Liver (tissue), 3 donors: ENCODE measurements at regions not wholly inside any gene's neighbourhood (a gene's known extent, or its start where the extent isn't known, plus 50 kb on each side); places are given as distances from the start of the nearest gene placed in this dataset.

ENCODE experiments used
- CTCF ChIP-seq: fragments of 150-350 bp; IDR thresholded peaks from 2 replicates; pipeline ENCODE4 v1.5.1; 2017; ENCODE audit warnings: improper control_type of control experiment, low read depth, low read length; ENCODE audit not compliant: missing input control
- EGR1 ChIP-seq, 2 donors: IDR thresholded peaks; 2 replicates each; pipeline ENCODE4 v1.6.1; 2016 to 2018; ENCODE audit warnings: antibody characterized with exemption in 2 of 2, low read depth in 2 of 2
- FOXA1 ChIP-seq: IDR thresholded peaks from 2 replicates; pipeline ENCODE4 v1.6.1; 2016; ENCODE audit warnings: antibody characterized with exemption
- GABPA ChIP-seq, 2 donors: IDR thresholded peaks in 1 of 2; conservative IDR thresholded peaks in 1 of 2; 2 replicates each; pipeline ENCODE4 v1.6.1; 2016; ENCODE audit warnings: antibody characterized with exemption in 2 of 2, mild to moderate bottlenecking in 1 of 2, moderate library complexity in 1 of 2
- JUND ChIP-seq, 2 donors: IDR thresholded peaks; 2 replicates each; pipeline ENCODE4 v1.6.1; 2016; ENCODE audit warnings: antibody characterized with exemption in 2 of 2
- MAX ChIP-seq: IDR thresholded peaks from 2 replicates; pipeline ENCODE4 v1.6.1; 2016; ENCODE audit warnings: antibody characterized with exemption
- RAD21 ChIP-seq, 2 donors: IDR thresholded peaks; 2 replicates each; pipeline ENCODE4 v1.6.1; 2016; ENCODE audit warnings: antibody characterized with exemption in 2 of 2, mild to moderate bottlenecking in 2 of 2
- REST ChIP-seq: IDR thresholded peaks from 2 replicates; pipeline ENCODE4 v1.6.1; 2016; ENCODE audit warnings: antibody characterized with exemption, mild to moderate bottlenecking
- RXRA ChIP-seq, 2 donors: IDR thresholded peaks; 2 replicates each; pipeline ENCODE4 v1.6.1; 2017 to 2018; ENCODE audit warnings: antibody characterized with exemption in 2 of 2, mild to moderate bottlenecking in 1 of 2
- TAF1 ChIP-seq: conservative IDR thresholded peaks from 2 replicates; pipeline ENCODE4 v1.6.1; 2016; ENCODE audit warnings: antibody characterized with exemption, mild to moderate bottlenecking
- YY1 ChIP-seq: IDR thresholded peaks from 2 replicates; pipeline ENCODE4 v1.6.1; 2016; ENCODE audit warnings: antibody characterized with exemption, mild to moderate bottlenecking
- ZBTB33 ChIP-seq: IDR thresholded peaks from 2 replicates; pipeline ENCODE4 v1.6.1; 2016; ENCODE audit warnings: antibody characterized with exemption
- donor health status: healthy.
- donor health status: healthy.

- TF ChIP-seq JUND (IDR thresholded peaks at IDR 0.05) = no peak
- no peak for TF ChIP-seq EGR1 (IDR thresholded peaks at IDR 0.05; ENCODE audit: low read depth in 2 of 2)
- no peak for TF ChIP-seq CTCF
- TF ChIP-seq GABPA (IDR thresholded peaks at IDR 0.05 in 1 of 2, conservative IDR thresholded peaks at IDR 0.05 in 1 of 2) = no peak
- no peak for TF ChIP-seq ZBTB33
- TF ChIP-seq RXRA (IDR thresholded peaks at IDR 0.05) = no peak
- TF ChIP-seq FOXA1 = no peak
- TF ChIP-seq REST = no peak
- TF ChIP-seq TAF1 = no peak
- TF ChIP-seq YY1 = no peak
- TF ChIP-seq MAX = no peak
- TF ChIP-seq RAD21 (IDR thresholded peaks at IDR 0.05) = no peak
Measured at GRCh38 chr2:67318993-67319481, 78.1 kb upstream of the ETAA1 start.
